Activated CD4-positive, alpha-beta T cell treated with anti-CD3 and anti-CD28 coated beads, Interleukin-2, amount 50 U/mL, for 24 hours (primary cell): ENCODE measurements at regions not wholly inside any gene's neighbourhood (a gene's known extent, or its start where the extent isn't known, plus 50 kb on each side); places are given as distances from the start of the nearest gene placed in this dataset.

Experiments
- DNase-seq, 2 donors: peaks; one replicate each; pipeline ENCODE4 v3.0.0-alpha.2; 2020; ENCODE audit warnings: low read depth in 1 of 2, low spot score in 1 of 2

GRCh38 chr22:47257976-47258375 is 495.5 kb downstream of the TBC1D22A start:
- DNase-seq, result no peak

- no peak for DNase-seq
These were observed 495.1 kb downstream of the TBC1D22A start for GRCh38 chr22:47257566-47257965.

- DNase-seq, result no peak
These were observed 489.5 kb downstream of the TBC1D22A start for GRCh38 chr22:47251911-47252310.

- DNase-seq, result no peak
These were observed 488.7 kb downstream of the TBC1D22A start for GRCh38 chr22:47250995-47251765.

- DNase-seq, result no peak
These were observed 487.0 kb downstream of the TBC1D22A start for GRCh38 chr22:47249370-47249928.

- no peak for DNase-seq
These were observed 486.5 kb downstream of the TBC1D22A start for GRCh38 chr22:47248925-47249324.

- DNase-seq, result no peak
These were observed 485.3 kb downstream of the TBC1D22A start for GRCh38 chr22:47247579-47248240.

GRCh38 chr22:47245786-47246185 is 483.3 kb downstream of the TBC1D22A start:
- no peak for DNase-seq

- no peak for DNase-seq
These were observed 482.8 kb downstream of the TBC1D22A start for GRCh38 chr22:47245286-47245685.

GRCh38 chr22:47240116-47240515 is 477.7 kb downstream of the TBC1D22A start:
- no peak for DNase-seq

GRCh38 chr22:47239474-47239860 is 477.0 kb downstream of the TBC1D22A start:
- no peak for DNase-seq

- DNase-seq, result no peak
These were observed 476.4 kb downstream of the TBC1D22A start for GRCh38 chr22:47238690-47239473.

GRCh38 chr22:47237890-47238480 is 475.5 kb downstream of the TBC1D22A start:
- DNase-seq, result no peak

- no peak for DNase-seq
These were observed 474.3 kb downstream of the TBC1D22A start for GRCh38 chr22:47236718-47237117.

- DNase-seq, result no peak
These were observed 473.7 kb downstream of the TBC1D22A start for GRCh38 chr22:47236161-47236560.

GRCh38 chr22:47233316-47234243 is 471.1 kb downstream of the TBC1D22A start:
- no peak for DNase-seq

GRCh38 chr22:47232753-47233152 is 470.3 kb downstream of the TBC1D22A start:
- no peak for DNase-seq

GRCh38 chr22:47232197-47232596 is 469.7 kb downstream of the TBC1D22A start:
- no peak for DNase-seq

GRCh38 chr22:47231759-47232158 is 469.3 kb downstream of the TBC1D22A start:
- DNase-seq, result no peak

- DNase-seq, result no peak
These were observed 468.3 kb downstream of the TBC1D22A start for GRCh38 chr22:47230741-47231140.
